ENCODE measurements at regions not wholly inside any gene's neighbourhood (a gene's known extent, or its start where the extent isn't known, plus 50 kb on each side); places are given as distances from the start of the nearest gene placed in this dataset.

DNA sequence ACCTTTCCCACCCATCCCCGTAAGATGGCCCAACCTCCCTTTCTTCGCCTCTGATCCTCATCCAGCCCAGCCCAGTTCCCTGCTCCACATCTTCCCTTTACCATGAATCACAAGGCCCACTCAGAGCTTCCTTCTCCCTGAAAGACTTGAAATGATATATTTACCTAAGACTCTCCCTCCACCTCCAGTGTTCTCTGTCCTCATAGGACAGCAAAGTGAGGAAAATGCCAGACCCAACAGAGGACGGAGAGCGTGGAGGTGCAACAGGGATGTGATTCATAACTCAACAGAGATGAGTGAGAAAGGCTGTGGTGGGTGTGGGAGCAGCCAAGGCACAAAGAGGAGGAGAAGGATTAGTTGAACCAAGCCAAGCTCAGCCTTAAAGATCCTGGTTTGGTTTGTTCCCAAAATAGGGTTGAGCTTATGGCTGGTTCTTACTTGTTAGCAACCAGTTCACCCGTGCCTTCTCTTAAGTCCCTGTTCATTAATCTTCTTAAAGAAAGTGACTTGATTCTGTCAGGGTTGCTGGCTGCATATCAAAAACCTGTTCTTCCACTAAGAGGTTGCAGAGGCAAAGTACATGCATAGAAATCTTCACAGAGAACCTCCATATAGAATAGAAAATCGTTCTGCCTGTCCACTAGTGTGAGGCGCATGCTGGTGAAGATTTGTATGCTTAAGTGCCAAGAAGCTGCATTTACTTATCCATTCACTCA lies 183.2 kb downstream of the ACTL7B start:
- no peak for DNase-seq (ENCODE audit: low read depth in 1 of 2, low spot score in 2 of 2)
- Histone ChIP-seq H3K4me1 (replicated peaks) (no peaks in the 10 kb centered on the region), H3K27me3 (replicated peaks) (no peaks in the 10 kb centered on the region), H3K9me3 (replicated peaks) (no peaks in the 10 kb centered on the region), H3K36me3 (no peaks in the 10 kb centered on the region), H3K27ac (no peak overlapping the region), H3K4me3 (no peak overlapping the region)

DNA sequence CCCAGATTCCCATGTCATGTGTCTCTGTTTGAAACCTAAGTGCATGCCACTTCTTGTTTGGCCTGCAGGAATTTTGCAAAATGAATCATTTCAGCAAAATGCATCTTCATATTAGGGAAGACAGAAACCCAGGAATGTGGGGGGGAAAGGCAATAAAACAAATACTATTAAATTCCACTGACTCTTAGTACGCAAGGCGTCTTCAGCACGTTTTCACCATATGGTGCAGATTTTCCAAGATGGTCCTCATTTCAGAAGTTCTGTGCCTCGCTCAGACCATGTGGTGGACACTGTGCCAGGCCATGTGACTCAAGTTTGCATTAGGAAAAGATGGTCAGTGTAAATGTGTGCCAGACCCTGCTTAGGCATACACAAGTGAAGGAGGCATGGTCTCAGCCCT lies 184.0 kb downstream of the ACTL7B start:
- Histone ChIP-seq H3K9me3 (replicated peaks) (no peaks in the 10 kb centered on the region), H3K36me3 (no peaks in the 10 kb centered on the region), H3K4me1 (replicated peaks) (no peaks in the 10 kb centered on the region), H3K27ac (no peak overlapping the region), H3K27me3 (replicated peaks) (no peaks in the 10 kb centered on the region), H3K4me3 (no peak overlapping the region)
- DNase-seq (ENCODE audit: low read depth in 1 of 2, low spot score in 2 of 2) = no peak

DNA sequence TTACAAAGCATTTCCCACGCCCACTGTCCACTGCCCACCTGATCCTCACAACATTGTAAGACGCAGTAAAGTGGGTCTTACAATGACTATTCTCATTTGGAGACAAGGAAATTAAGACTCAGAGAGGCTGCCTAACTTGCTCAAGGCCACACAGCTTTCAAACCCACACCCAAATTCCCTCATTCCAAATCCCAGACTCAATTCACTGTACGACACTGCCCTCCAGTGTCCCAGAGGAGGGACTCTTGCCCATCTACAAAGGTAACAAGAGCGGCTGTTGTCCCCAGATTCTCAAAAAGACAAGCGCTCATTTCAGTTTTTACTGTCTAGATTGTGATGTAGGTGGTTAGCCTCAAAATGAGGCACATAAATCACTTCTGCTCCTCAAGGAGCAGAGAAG lies 184.6 kb downstream of the ACTL7B start:
- DNase-seq (ENCODE audit: low read depth in 1 of 2, low spot score in 2 of 2) = no peak
- Histone ChIP-seq H3K9me3 (replicated peaks) (no peaks in the 10 kb centered on the region), H3K27ac (no peak overlapping the region), H3K4me1 (replicated peaks) (no peaks in the 10 kb centered on the region), H3K4me3 (no peak overlapping the region), H3K36me3 (no peaks in the 10 kb centered on the region), H3K27me3 (replicated peaks) (no peaks in the 10 kb centered on the region)

DNA sequence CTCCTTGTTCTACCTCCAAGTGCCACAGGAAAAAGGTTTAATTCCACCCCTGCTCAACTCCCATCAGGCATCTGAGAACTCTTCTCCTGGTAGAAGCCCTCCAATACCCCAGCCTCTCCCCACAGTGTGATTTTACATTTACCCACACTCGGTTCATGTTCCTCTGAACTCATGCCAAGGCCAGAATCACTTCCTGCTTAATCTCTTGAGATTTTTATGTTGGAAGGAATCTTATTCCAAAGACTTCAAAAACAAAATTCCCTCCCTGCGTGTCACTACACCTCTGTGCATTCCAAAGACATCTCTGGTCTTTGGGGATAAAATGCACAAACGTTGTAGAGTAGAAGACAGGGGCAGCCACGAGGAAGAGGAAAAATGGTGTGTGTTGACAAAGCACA lies 186.8 kb downstream of the ACTL7B start:
- DNase-seq (ENCODE audit: low read depth in 1 of 2, low spot score in 2 of 2) = no peak
- Histone ChIP-seq H3K36me3 (no peaks in the 10 kb centered on the region), H3K4me3 (no peak overlapping the region), H3K4me1 (replicated peaks) (no peaks in the 10 kb centered on the region), H3K9me3 (replicated peaks) (no peaks in the 10 kb centered on the region), H3K27me3 (replicated peaks) (no peaks in the 10 kb centered on the region), H3K27ac (no peak overlapping the region)

DNA sequence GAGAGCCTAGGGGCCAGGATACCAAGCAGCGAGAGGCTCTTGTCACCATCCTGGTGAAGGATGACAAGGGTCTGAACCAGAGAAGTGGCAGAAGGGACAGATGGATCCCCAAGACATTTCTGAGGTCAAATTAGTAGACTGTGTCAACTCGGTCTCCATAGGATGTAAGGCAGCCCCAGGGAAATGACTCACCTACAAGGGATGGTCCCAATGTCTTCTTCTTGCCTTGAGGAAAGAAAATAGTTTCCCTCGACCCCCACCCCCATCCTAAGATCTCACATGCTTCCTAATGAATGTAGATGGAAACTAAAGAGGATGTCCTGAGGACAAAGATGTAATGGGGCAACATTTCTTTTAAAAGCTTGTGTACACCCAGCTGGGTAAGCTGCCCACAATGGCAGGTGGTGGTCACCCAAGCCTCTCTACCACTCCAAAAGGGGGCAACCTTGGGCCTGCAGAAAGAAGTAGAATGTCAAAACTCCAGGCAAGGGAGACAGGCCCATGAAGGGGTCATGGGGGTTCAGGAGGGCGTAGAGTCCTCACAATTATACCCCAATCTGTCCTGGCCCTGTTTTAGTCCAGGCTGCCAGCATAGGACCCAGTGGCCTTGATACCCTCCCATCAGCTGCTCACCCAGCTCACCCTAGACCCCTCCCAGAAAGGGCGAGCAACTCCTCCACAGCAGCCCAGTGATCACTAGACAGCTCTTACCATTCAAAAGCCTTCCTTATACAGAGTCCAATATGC lies 187.4 kb downstream of the ACTL7B start:
- no peaks in the 10 kb centered on the region for H3K4me1 ChIP-seq (replicated peaks)
- no peaks in the 10 kb centered on the region for H3K36me3 ChIP-seq
- no peak for DNase-seq (ENCODE audit: low read depth in 1 of 2, low spot score in 2 of 2)
- no peak overlapping the region for H3K4me3 ChIP-seq
- no peak overlapping the region for H3K27ac ChIP-seq
- no peaks in the 10 kb centered on the region for H3K9me3 ChIP-seq (replicated peaks)
- H3K27me3 ChIP-seq (replicated peaks) = no peaks in the 10 kb centered on the region

DNA sequence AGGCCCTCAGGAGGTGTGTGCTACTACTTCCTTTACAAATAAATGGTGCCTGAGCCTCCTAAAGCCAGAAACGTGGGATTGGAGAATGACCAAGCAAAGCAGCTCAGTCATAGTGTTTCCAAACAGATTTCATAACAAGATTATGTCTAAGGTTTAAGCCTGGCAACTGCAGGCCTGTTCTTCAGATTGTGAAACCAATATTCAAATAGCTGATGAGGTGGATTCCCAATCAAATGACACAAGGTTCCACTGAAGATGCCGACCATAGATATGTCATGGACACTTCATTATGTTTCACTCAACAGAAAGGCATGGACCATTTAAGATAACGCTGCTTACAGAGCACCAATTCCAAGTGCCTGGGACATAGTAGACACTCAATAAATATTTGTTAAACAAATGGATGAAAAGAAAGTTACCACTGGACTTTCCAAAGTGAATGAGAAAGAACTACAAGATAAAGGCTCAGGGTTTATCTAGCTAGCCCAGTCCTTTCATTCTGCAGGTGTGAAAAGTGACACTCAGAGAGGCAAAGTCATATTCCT lies 189.5 kb downstream of the ACTL7B start:
- Histone ChIP-seq H3K9me3 (replicated peaks) (no peaks in the 10 kb centered on the region), H3K27me3 (replicated peaks) (no peaks in the 10 kb centered on the region), H3K4me1 (replicated peaks) (no peaks in the 10 kb centered on the region), H3K27ac (no peak overlapping the region), H3K4me3 (no peak overlapping the region), H3K36me3 (no peaks in the 10 kb centered on the region)
- no peak for DNase-seq (ENCODE audit: low read depth in 1 of 2, low spot score in 2 of 2)

DNA sequence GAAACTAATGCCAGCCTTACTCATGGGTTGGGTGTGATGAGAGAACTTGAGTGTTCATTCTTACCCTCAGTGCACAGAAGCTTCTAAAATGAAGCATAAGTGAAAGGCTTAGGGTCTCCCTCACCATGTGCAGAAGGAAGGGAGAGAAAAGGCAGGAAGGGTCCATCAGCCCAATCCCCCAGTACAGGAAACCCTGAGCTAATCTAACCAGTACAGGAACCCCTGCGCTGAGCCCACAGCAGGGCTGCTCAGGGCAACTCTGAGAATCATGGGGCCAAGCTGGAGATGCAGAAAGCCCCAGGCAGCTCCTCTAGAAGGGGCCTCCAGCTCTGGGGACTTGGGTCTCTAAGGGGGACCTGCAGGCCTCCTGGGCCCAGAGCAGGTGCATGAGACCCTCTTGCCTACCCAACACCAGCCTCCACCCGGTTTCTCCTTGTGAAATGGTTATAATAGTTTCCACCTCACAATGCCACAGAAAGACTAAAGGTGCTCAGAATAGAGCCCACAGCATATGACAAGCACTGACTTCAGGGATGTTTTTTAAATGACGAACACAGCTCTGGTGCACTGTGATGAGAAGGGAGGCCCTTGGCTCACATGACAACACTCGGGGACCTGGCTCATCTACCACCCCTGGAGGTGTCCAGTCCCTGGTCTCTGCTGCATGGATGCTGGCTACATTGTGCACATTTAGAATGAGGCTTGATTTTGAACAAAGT lies 190.1 kb downstream of the ACTL7B start:
- no peak overlapping the region for H3K4me3 ChIP-seq
- no peaks in the 10 kb centered on the region for H3K4me1 ChIP-seq (replicated peaks)
- H3K27ac ChIP-seq = no peak overlapping the region

DNA sequence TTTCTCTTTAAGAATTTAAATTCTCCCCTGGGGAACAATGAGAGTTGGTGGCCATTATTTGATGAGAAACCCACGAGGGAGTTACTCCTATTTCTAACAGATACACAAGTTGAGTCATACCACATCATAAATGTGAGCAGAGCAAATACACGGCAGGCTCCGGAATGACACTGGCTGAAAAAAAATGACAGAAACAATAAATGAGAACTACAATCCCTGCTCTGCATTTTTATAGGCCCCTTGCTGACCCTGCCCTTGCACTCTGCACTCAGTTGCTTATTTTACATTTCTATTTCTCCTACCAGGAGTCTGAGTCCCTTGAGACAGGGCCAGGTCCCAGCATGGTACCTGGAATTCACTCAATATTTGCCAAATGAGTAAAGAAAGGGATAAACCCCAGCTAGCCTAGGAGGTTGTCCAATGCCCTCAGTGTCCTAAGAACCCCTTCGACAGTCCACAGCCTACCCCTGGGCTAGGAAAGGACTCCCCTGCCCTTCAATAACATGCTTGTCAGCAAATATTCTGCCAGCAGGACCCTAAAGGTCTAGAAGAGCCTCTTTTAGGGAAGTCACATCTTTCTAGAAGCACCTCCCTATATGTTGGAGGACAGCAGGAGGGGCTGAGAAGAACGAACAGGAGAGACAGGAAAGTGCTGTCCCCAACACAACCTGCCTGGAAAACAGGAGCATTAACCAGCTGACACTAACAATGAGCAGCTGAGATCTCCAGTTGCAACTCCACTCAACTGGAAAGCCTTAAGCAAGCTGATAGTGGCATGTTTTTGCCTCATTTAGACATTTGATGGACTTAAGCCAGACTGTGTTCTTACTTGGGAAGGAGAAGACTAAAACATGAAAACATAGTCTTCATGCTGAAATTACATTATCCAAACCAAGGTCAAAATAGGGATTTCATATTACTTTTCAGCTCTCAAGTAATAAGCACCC lies 191.2 kb downstream of the ACTL7B start:
- Histone ChIP-seq H3K27ac (no peak overlapping the region), H3K4me1 (replicated peaks) (no peaks in the 10 kb centered on the region), H3K27me3 (replicated peaks) (no peaks in the 10 kb centered on the region), H3K36me3 (no peaks in the 10 kb centered on the region), H3K9me3 (replicated peaks) (no peaks in the 10 kb centered on the region), H3K4me3 (no peak overlapping the region)
- DNase-seq (ENCODE audit: low read depth in 1 of 2, low spot score in 2 of 2) = no peak

More for the DNA sequence above, 190.1 kb downstream of the ACTL7B start:
- DNase-seq (ENCODE audit: low read depth in 1 of 2, low spot score in 2 of 2) = no peak
- H3K9me3 ChIP-seq (replicated peaks) = no peaks in the 10 kb centered on the region
- H3K27me3 ChIP-seq (replicated peaks) = no peaks in the 10 kb centered on the region
- H3K36me3 ChIP-seq = no peaks in the 10 kb centered on the region

DNA sequence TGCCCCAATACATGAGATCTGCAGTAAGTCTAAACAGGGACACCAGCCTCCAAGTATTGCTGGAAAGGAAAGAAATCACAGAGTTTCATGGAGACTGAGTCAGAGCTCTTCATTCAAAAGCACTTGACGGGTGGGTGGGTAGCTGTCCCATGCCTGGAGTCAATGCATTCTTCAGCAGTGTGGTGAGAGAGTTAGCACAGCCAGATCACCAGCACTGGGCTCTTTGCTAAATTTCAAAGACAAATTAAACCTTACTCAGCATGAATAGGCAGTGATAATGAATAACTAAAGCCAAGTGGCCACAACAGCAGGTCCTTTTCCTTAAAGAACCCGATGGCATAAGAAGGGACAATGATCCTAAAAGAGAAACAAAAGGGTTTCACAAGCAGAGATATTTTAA lies 192.4 kb downstream of the ACTL7B start:
- DNase-seq (ENCODE audit: low read depth in 1 of 2, low spot score in 2 of 2) = no peak
- Histone ChIP-seq H3K4me3 (no peak overlapping the region), H3K36me3 (no peaks in the 10 kb centered on the region), H3K9me3 (replicated peaks) (no peaks in the 10 kb centered on the region), H3K4me1 (replicated peaks) (no peaks in the 10 kb centered on the region), H3K27me3 (replicated peaks) (no peaks in the 10 kb centered on the region), H3K27ac (no peak overlapping the region)

DNA sequence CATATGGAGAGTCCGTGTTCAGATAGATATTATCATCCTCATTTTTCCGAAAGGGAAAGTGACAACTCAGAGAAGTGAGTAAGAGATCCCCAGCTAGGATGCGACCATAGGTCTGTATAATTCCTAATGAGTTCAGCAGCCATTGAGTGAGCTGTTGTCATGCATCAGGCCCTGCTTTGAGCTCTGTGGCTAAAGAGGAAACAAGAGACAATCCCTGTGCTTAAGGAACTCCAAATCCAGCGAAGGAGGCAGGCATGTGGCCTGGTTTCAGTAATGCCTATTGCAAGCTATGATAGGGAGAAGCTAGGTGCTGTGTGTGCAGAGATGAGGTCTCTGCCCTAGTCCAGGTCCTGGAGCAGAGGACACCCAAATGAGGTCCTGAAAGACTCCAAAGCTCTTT lies 192.8 kb downstream of the ACTL7B start:
- H3K27ac ChIP-seq = no peak overlapping the region
- H3K9me3 ChIP-seq (replicated peaks) = no peaks in the 10 kb centered on the region
- DNase-seq (ENCODE audit: low read depth in 1 of 2, low spot score in 2 of 2) = no peak
- no peaks in the 10 kb centered on the region for H3K4me1 ChIP-seq (replicated peaks)
- no peak overlapping the region for H3K4me3 ChIP-seq
- H3K36me3 ChIP-seq = no peaks in the 10 kb centered on the region
- H3K27me3 ChIP-seq (replicated peaks) = no peaks in the 10 kb centered on the region

DNA sequence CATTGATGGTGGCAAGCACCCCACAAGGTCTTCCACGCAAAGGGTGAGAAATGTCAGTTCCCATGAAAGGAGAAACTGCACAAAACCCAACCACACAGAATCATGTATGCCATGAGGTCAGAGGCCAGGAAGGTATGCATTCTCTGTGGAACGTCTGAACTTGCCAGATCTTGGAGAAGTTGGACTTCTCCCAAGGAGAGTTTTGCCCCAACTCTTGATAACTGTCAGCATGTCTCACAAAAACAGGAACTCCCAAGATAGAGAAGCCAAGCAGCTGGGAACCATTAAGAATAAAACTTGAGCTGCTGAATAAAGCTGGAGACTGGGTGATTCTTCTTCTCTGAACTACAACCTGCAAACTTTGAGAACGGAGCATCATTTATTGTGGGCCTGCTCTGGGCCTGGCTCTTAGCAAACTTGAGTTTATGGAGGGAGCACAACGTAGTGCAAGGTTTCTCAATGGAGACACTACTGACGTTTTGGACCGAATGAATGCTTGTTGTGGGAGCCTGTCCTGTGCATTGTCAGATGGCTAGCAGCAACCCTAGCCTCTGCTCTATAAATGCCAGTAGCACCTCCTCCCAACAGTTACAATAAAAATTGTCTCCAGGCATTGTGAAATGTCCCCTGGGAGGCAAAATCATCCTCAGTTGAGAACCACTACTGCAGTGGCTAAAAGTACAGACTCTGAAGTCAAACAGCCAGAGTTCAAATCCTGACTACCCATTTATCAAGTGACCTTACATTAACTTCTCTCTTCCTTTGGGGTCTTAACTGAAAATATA lies 193.5 kb downstream of the ACTL7B start:
- Histone ChIP-seq H3K4me1 (replicated peaks) (no peaks in the 10 kb centered on the region), H3K4me3 (no peak overlapping the region), H3K36me3 (no peaks in the 10 kb centered on the region), H3K9me3 (replicated peaks) (no peaks in the 10 kb centered on the region), H3K27me3 (replicated peaks) (no peaks in the 10 kb centered on the region), H3K27ac (no peak overlapping the region)
- DNase-seq (ENCODE audit: low read depth in 1 of 2, low spot score in 2 of 2) = no peak

DNA sequence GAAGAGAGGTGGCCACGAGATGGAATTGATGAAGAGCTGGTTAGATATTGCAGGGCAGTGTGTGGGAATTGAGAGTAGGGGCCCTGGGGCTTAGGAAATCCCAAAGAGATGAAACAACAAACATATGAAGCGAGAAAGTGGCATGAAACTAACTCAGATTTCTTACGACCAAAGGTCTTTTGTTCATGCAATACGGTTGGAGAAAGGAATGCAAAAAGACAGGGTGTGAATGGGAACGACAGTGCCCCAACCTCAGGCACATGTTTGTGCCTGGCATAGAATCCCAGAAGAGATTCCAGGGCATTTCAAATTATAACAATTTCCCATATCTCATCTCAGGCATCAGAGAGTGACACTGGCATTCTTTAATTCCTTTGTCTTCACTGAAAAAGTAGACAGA lies 199.2 kb downstream of the ACTL7B start:
- Histone ChIP-seq H3K27me3 (replicated peaks) (no peaks in the 10 kb centered on the region), H3K4me1 (replicated peaks) (no peaks in the 10 kb centered on the region), H3K36me3 (no peaks in the 10 kb centered on the region), H3K27ac (no peak overlapping the region), H3K4me3 (no peak overlapping the region), H3K9me3 (replicated peaks) (no peaks in the 10 kb centered on the region)
- DNase-seq (ENCODE audit: low read depth in 1 of 2, low spot score in 2 of 2) = no peak

DNA sequence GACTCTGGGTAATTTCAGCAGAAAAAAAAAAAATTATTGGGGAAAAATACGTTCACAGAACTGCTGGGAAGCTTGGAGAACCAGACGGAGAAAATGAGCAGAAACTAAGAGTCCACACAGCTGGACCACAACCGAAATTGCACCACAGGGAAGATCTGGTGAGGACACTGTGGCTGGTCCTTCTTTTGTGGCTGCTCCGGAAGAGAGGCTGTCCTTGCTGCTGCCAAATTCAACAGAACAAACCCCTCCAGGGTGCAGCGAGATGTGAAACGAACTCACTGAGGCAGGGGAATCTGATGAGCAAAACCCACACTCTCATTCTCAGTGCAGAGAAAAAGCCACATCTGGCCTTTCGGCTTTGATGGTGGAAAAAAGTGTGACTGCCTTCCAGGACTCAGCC lies 200.0 kb downstream of the ACTL7B start:
- Histone ChIP-seq H3K36me3 (no peaks in the 10 kb centered on the region), H3K9me3 (replicated peaks) (no peaks in the 10 kb centered on the region), H3K4me3 (no peak overlapping the region), H3K4me1 (replicated peaks) (no peaks in the 10 kb centered on the region), H3K27ac (no peak overlapping the region), H3K27me3 (replicated peaks) (no peaks in the 10 kb centered on the region)
- DNase-seq (ENCODE audit: low read depth in 1 of 2, low spot score in 2 of 2) = no peak
